ENCODE measurements at regions not wholly inside any gene's neighbourhood (a gene's known extent, or its start where the extent isn't known, plus 50 kb on each side); places are given as distances from the start of the nearest gene placed in this dataset.

DNA sequence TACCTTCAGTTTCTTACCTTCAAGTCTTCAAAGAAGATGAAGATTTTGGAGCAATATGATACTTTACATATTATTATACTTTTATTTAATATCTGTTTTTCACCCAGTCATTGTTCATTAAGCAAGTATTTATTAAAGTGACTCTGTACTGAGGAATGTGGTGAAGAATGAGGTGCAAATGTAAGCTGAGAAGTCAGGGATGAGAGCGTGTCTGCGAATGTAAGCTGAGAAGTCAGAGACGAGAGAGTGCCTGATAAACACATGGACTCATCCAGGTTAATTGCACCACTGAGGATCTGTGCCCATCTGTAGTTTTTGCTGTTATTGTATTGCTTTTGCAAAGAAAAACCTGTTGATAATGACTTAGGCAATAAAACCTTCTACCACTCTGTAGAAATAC, 211.9 kb upstream of the FAR2 start:
- DNase-seq (ENCODE audit: low read depth) = peak; percentile 35

DNA sequence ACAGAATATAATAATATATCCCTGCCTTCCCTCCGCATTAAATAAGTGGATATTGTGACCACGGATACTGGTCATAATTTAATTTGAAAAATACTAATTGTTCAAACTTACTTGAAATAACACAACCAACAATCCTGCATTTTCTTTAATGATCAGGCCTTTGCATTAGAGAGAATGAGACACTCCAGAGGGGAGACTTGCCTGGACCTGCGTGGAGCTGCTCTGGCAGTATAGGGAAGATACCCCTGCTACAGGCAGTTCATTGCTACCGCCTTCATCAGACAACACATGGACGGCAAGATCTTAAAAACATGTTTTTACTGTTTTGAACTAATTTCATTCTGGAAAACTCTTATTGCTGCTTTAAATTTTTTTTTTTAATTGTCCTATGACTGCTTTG, 211.0 kb upstream of the FAR2 start:
- DNase-seq (ENCODE audit: low read depth) = no peak

DNA sequence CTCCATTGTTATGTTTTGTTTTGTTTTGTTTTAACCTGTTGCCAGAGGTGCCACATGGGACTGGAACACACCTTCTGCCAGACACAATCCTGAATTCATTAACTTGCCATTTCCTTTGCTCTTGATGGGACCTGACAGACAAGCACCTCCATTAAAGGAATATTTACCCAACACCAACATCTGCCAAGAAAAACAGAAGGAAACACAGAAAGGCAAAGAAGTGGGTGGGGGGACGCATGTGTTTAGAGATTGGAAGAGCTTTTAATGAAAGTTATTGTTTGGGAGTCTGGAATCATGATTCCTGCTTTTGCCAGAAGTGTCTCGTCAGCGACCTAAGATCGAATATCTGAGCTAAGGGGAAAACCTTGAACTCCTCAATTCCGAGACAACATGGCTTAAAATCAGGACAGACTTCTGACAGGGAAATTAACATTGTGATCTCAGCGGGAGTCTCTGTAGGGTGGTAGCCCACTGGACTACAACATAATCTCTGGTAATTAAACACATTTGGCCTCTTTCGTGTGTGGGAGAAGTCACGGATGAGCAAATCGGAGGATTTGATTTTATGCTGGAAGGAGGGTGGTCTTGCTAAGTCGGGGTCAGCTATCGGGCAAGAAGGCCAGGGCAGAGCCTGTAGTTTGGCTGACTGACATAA, 210.4 kb upstream of the FAR2 start:
- DNase-seq (ENCODE audit: low read depth) = no peak

DNA sequence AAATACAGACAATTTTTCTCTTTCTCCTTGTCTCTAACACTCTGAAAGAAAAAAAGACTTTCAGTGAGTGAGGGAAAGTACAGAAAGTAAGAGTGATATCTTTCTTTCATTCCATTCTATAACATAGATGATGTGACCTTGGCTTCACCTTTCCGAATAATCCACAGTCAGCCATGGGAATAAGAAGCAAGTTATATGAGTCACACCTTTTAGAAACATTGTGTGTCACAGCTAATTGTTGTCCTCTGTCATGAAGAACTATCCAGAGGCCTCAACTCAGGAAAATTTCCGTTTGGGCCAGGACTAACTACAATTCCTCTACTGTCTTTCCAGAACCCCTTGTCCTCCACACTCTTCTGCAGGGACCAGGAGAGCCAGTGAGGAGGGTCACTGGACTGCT, 209.7 kb upstream of the FAR2 start:
- DNase-seq (ENCODE audit: low read depth) = peak; percentile 41

DNA sequence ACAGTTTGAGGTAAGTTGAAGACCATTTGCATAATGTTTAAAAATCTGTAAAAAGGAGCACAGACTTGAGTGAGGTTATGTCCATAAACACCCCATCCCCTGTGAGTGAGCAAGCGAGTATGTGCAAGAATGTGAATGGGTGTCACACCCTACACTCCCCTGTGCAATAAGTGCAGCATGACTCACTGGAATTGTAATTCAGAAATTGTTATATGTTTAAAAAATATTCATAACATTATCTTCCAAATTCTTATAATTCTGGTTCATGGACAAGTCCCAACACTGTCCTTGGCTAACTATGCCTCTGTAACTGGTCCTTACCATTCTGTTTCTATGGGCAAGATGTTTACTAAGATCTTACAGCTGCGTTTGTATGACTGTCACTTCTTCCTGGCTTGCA, 207.8 kb upstream of the FAR2 start:
- no peak for DNase-seq (ENCODE audit: low read depth)

DNA sequence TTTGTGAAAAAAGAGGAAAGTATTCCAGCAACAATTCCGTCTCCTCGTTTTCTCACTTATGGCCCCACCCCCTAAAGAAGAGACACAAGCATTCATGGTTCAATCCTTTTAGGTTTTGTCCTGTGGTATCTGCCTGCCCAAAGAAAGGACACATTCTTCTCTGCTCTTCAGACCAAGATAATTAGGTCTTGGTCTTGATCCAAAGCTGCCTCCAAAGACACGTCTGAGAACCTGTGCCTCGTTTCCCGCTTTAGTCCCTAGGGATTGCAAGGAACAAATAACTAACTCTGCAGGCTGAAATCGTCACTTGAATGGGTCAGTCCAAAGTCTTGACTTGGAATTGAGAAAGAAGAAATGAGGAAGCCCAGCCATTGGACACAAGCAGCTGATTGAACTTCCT, 202.7 kb upstream of the FAR2 start:
- no peak for DNase-seq (ENCODE audit: low read depth)

DNA sequence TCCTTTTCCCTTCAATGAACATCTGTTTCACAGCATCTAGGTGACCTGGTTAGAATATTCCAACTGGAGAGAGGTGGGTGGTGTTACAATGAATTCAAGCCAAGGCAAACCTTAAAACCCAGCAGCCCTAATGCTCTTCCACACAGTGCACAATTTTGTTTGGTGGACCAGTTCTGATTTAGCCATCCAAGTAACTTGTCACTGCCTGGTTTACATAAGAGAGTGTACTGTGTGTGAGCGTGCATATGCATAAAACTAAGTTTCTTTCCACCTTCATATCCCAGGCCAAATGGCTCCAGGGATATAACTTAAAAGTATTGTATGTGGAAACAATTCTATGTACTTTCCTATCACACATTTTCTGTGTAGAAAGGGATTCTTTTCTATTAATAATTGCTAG, 200.4 kb upstream of the FAR2 start:
- no peak for DNase-seq (ENCODE audit: low read depth)

DNA sequence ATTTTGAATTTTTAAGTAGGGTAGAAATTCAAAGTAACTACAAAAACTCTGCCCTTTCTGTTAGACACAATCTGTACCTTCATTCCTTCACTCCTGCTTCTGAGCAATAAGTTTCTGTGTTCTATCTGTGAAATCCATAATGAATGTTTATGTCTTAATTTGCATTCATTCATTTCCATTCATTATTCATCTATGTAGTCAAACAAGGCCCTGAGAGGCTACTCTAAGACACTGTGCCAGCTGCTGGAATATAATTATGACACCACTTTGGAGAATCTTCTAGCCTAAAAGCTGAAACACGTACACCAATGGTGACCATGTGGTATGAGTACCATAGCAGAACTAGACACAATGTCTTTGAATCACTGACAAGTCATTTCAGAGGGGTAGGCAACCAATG, 199.9 kb upstream of the FAR2 start:
- no peak for DNase-seq (ENCODE audit: low read depth)

DNA sequence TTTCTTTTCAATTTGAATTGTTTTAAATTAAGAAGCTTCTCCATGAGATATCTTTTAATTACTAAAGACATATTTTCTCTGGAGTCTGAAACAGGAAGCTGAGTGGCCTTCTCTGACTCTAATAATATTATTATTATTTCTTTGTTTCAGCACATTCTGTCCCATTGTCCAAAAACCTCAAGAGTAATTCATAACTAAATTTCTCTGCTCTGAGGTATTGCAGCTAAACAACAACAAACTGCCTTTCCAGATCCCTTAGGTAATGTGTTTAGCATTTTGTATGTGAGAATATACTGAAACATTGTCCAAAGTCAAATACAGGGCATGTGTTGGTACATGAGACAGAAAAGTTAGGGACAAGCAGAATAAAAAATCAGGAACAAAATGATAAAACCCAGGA, 199.0 kb upstream of the FAR2 start:
- no peak for DNase-seq (ENCODE audit: low read depth)

DNA sequence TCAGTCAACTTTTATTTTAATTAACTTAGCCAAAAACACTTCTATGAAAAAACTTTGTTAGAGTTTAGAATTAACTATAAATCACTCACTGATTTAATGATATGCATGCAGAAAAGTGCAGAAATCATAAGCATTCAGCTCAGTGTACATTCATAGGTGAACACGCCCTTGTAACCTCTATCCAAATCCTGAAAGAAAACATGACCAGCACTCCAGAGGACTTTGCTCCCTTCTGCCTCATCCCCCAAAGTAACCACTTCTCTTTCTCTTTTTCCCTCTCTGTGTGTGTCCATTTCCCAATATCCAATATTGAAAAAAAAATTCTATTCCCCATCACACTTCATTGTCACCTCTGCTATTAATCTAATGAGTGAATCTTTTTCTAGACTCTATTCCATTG, 197.1 kb upstream of the FAR2 start:
- DNase-seq (ENCODE audit: low read depth) = no peak

DNA sequence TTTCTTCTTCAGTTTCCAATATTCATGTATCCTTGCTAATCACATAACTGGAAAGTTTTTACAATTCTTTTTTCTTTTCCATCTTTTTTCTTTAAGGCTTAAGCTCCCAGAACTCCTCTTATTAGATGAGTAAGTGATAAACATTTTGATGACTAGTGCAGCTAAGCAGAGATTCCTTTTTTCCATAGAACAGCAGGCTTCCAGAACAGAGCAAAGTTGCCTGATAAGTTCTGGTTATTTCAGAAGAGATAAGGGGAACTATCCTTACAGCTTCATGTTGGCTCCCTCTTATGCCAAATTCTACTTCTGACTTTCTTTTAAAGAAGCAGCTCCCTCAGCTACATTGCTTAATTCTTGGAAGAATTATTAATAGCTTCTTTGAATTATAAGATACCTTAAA, 194.7 kb upstream of the FAR2 start:
- peak; percentile 12 for DNase-seq (ENCODE audit: low read depth)

DNA sequence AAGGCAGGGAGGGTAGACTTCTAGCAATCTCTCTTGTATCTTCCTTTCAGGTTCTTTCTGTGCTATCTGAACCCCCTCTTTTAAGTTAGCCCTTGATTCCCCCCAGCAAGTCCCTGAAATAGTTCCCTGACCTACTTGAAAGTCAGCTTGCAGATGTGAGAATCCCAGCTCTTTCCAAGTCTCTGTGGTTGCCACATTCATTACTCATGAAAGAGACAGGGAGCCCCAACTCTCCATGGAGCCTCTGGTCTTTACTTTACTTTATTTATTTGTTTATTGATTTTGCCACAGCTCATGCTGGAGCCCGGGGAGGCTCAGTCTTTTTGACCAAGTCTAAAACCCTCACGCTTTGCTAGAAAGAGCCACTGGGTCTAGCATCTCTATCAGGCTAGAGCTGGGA, 193.6 kb upstream of the FAR2 start:
- peak; percentile 59 for DNase-seq (ENCODE audit: low read depth)

DNA sequence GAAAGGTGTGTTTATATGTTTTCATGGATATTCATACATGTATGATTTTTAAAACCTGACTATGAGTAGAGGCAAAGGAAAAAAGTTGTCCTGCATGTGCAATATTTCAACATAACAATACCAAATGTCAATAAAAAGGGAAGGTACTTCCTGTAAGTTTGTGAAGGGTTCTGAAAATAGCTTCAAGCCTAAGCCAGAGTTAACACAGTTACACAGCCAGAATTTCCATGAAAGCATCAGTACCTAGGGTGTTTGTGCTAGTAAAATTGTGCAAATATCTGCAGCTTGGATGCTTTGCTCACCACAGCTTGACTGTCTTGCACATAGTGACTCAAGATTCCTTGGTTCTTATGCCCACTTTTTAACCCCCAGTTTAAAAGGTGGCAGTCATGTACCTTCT, 193.1 kb upstream of the FAR2 start:
- DNase-seq (ENCODE audit: low read depth) = no peak

DNA sequence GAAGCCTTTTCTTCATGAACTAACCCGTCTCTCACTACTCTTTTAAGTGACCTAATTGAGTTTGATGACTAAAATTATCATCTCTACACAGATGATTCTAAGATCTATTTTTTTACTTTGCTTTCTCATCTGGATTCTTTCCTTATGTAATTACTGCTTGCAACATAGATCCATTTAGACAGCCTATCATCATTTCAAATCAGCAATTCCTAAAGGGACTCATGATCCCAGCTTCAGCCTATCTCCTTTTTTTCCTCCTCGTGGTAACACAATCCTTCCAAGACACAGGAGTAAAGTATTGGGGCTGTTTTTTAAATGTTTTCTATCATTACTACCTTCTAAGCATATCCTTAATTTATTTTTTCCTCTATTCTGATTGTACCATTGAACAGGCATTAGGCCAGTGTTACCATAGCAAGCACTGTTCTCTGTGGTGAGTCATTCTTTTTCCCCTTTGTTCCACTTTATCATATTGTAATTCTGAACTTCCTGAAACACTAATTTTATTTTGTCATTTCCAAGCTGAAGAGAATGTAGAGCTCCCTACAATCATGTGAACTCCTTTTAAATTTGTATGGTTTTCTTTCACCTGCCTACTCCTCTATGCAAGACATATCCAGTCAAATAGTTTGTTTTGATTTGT, 190.4 kb upstream of the FAR2 start:
- peak; percentile 58 for DNase-seq (ENCODE audit: low read depth)

DNA sequence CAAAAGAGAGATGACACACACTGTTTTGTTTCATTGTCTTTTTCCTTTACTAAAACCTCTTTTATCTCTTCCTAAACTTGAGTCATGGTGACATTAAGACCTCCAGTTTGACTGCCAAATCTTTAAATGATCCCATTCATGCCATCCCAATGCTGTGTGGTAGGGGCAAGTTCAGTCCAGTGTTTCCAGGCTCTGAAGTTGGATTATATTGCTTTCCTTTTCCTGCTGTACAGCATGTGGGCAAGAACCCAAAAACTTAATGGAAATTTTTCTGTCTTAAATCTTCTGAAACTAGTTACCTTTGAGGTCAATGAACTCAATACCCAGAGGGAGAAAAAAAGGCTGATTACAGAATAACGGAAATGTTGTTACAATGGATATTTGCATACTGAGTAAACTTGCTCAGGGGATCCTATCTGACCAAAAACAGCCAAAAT, 187.1 kb upstream of the FAR2 start:
- peak; percentile 73 for DNase-seq (ENCODE audit: low read depth)

DNA sequence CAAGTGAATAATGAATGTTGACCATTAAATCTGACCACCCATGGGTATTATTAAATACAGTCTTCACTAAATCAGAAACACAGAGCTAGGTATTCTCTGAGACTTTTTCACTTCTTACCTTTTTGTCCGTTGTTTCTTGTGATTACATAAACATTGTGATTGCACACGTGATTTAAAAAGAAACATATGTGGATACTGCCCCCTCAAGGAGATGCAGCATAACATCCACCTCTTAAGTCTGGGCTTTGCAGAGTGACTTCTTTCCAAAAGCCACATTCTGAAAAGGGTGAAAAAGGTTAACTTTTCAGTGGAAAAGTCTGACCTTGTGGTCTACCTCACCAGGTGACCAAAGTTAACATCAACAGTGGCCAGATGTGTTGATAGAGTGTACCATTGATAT, 185.5 kb upstream of the FAR2 start:
- DNase-seq (ENCODE audit: low read depth) = peak; percentile 42

DNA sequence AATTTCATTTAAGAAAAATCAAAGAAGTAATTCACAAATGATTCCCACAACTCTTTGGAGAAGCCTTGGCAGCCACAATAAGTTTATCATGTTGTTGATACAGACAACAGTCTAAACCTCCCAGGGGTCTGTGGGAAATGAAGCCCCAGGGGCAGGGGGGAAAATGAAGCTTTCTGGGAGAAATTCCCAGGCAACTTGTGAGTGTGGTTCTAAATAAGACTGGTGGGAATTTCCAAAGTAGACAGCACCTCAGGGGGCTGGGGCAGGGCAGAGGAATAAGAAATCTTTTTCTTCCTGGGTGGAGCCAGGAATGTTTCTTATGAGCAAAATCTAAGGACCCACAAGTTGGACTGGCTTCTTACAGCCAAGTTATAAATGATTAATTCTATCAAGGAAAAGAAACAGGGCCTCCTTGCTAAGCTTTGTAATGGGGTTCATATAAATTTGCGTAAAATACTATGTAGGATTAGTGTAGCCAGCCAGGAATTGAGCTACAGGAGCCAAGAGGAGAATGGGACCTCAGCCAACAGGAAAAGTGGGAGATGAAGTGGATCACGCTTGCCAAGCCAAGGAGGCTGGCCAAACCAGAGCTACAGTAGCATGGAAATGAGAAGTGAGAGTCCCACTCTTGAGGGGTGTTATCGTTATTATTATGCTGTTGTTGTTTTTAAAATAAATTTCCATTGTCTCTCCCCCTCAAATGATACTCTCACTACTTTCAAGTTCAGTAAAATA, 182.9 kb upstream of the FAR2 start:
- peak; percentile 11 for DNase-seq (ENCODE audit: low read depth)

DNA sequence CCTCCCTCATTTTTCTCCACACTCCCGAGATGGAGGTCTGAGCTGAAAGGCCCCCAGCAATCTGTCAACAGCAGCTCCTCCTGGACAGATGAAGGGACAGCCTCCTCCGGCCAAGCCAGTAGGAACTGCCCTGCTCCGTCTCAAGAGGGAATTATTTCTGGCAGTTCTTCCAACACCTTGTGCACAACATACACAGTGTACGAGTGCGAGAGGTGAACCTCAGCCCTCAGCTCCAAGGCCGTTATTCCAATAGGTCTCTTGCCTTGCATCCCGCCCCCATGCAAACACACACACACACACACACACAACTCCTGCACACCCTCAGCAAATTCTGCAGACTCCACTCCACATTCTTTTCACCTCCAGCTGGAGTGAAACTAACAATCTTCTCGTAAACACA, 181.7 kb upstream of the FAR2 start:
- no peak for DNase-seq (ENCODE audit: low read depth)

DNA sequence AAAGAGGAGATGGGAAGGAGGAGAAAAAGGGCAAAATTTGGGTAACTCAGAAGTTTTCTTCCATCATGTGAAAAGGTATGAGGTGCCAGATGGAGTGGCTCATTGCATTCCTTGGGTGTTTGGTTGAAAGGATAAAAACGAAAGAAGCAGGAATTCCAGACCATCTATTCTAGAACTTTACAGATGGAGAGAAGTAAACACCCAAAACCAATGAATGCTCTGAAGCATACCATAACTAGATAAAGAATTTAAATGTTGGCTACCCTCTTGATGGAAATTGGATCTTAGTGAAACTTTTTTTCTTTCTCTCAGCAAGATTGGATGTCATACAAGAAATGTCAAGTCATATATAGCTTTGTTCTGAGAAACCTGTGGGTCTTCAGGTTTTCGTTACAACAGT, 175.6 kb upstream of the FAR2 start:
- no peak for DNase-seq (ENCODE audit: low read depth)

DNA sequence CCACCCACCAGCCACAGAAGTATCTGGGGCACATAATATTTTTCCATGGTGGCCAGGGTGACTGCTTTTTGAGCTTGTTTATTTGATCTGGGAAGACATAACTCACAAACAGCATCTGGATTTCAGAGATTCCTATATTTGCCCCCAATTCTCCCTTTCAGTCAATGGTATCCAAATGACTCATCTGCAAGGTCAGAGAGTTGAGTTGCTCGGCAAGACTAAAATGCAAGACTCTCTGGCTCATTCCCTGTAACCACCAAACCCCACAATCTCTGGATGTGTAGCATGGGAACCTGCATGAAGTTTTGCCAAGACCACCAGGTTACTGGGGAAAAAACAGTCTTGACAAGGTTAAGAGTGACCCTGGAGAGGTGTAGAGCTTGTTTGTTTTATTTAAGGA, 174.9 kb upstream of the FAR2 start:
- peak; percentile 55 for DNase-seq (ENCODE audit: low read depth)

DNA sequence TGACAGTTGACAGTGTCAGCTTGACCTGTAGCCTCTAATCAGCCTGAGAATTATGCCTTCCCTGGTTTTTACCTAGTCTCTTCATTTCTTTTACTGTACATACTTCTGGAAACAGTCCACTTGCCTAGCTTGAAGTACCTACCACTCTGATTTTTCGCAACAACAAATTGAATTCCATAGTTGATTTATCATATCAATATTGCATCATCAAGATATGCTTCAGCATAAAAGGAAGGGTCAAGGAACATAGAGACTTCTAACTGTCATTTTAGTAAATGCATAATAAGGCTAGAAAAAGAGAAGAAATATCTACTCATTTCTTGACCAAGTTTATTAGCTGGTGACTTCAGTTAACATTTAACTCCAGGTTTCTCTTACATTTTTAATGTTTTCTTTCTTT, 174.2 kb upstream of the FAR2 start:
- DNase-seq (ENCODE audit: low read depth) = no peak

DNA sequence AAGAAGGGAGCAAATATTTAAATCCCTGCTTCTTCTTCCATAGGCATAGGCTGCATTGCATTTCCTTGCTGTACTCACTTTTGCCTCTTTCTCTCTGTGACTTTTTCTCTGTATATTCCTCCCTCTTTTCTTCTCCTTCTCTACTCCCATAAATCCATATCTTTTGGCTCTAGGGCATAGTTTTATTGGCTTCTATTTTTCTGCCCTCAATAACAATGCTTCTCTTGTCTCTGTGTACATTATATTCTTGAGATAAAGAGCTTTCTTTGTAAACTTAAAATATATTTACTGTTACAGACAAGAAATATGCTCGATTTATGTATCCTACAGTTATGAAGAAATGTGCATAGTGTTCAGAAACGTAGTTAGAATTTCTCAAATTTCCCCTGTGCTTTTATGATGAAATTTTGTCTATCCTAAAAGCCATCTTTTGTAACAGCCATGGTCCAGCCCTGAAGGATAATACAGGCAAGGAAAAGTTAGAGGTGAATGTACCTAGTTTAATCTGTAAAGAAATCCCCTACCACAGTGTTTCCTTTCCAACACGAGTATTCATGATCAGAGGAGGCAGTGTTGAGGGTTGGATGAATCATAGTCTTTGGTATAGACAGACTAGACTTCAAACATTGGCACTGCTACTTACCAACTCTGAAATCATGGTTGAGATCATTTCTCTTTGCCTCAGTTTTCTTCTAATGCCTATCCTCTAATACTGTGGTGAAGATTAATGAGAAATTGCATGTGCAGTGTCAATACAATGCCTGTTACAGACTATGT, 173.3 kb upstream of the FAR2 start:
- no peak for DNase-seq (ENCODE audit: low read depth)

DNA sequence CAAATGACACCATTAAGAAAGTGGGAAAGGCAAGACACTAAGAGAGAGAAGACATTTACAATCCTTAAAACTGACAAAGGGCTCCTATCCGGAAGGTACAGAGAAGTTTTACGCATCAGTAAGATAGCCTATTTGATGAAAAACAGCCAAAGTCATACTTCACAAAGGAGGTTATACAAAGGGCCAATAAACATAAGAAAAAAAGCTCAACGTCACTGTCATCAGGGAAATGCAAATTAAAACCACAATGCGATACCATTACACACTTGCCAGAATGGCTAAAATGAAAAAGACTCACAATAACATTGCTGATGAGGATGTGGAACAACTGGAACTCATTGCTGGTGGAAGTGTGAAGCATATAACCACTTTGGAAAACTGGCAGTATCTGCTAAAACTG, 168.6 kb upstream of the FAR2 start:
- no peak for DNase-seq (ENCODE audit: low read depth)
